ENCODE measurements at regions not wholly inside any gene's neighbourhood (a gene's known extent, or its start where the extent isn't known, plus 50 kb on each side); places are given as distances from the start of the nearest gene placed in this dataset.

DNA sequence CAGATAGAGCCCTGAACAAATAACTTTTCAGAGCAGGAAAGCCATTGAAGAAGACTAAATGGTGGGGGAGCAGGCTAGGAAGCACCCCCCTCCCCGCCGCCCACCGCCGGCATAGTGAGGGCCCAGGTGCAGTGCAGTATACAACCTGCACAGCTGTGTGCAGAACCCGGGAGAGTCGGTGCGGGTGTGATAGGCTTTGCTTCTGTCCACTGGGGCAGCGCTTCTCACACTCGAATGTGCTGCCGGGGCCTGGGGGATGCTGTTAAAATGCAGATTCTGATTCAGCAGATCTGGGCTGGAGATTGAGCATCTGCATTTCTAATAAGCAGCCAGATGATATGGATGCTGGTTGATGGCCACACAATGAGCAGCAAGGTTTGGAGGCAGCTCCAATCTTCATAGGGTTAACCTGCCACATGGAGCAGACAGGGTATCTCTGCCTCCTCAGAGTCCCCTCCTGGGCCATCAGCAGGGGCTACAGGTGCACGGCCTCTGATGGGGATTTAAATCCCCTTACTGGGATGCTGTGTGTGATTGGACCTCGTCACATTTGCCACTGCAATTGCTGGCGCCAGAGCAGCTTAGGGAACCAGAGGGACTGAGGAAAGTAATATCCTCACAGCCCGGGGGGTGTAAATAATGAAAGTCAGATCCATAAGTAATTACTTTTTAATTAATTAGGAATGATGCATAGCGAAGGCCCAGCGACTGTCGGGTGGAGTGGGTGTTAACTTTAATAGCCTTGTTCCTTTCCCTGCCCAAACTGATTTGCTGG lies 172.0 kb upstream of the RPL38 start:
- Mint-ChIP-seq H3K9me3 (ENCODE audit: unreplicated experiment) (peaks cover 11% of the 10 kb centered on the region), H3K4me3 (ENCODE audit: unreplicated experiment) (no peak overlapping the region), H3K36me3 (ENCODE audit: unreplicated experiment) (peaks cover 5% of the 10 kb centered on the region), H3K27ac (ENCODE audit: unreplicated experiment) (no peak overlapping the region), H3K4me1 (ENCODE audit: low read depth, unreplicated experiment) (peaks cover 33% of the 10 kb centered on the region), H3K27me3 (ENCODE audit: unreplicated experiment) (peaks cover 15% of the 10 kb centered on the region)
- no peak for DNase-seq
- TF ChIP-seq, protein P1, sequence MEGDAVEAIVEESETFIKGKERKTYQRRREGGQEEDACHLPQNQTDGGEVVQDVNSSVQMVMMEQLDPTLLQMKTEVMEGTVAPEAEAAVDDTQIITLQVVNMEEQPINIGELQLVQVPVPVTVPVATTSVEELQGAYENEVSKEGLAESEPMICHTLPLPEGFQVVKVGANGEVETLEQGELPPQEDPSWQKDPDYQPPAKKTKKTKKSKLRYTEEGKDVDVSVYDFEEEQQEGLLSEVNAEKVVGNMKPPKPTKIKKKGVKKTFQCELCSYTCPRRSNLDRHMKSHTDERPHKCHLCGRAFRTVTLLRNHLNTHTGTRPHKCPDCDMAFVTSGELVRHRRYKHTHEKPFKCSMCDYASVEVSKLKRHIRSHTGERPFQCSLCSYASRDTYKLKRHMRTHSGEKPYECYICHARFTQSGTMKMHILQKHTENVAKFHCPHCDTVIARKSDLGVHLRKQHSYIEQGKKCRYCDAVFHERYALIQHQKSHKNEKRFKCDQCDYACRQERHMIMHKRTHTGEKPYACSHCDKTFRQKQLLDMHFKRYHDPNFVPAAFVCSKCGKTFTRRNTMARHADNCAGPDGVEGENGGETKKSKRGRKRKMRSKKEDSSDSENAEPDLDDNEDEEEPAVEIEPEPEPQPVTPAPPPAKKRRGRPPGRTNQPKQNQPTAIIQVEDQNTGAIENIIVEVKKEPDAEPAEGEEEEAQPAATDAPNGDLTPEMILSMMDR (IDR thresholded peaks at IDR 0.05; ENCODE audit: partially characterized antibody, unreplicated experiment) = no peak

DNA sequence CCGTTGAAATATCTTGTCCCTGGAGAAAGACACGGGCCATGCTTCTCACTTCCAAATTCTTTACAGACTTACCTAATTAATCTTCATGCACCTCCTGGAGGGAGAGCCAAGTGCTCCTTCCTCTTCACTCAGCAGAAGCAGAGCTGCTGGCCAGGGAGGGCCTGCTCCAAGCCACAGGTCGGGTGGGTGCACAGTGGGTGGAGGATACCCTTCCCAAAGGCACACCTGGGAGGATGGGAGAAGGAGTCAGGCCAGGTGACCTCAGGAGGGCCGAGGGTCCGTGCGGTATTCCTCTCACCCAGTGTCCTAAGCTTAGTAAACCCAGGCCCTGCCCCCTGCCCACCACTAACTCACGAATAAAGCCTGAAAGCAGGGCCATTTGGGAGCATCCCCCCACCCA lies 171.3 kb upstream of the RPL38 start:
- TF ChIP-seq, protein P1 (IDR thresholded peaks at IDR 0.05; ENCODE audit: partially characterized antibody, unreplicated experiment) = no peak
- peaks cover 11% of the 10 kb centered on the region for H3K9me3 Mint-ChIP-seq (ENCODE audit: unreplicated experiment)
- peaks cover 5% of the 10 kb centered on the region for H3K36me3 Mint-ChIP-seq (ENCODE audit: unreplicated experiment)
- no peak overlapping the region for H3K4me3 Mint-ChIP-seq (ENCODE audit: unreplicated experiment)
- peaks cover 35% of the 10 kb centered on the region for H3K4me1 Mint-ChIP-seq (ENCODE audit: low read depth, unreplicated experiment)
- peaks cover 14% of the 10 kb centered on the region for H3K27me3 Mint-ChIP-seq (ENCODE audit: unreplicated experiment)
- no peak for DNase-seq
- H3K27ac Mint-ChIP-seq (ENCODE audit: unreplicated experiment) = no peak overlapping the region

DNA sequence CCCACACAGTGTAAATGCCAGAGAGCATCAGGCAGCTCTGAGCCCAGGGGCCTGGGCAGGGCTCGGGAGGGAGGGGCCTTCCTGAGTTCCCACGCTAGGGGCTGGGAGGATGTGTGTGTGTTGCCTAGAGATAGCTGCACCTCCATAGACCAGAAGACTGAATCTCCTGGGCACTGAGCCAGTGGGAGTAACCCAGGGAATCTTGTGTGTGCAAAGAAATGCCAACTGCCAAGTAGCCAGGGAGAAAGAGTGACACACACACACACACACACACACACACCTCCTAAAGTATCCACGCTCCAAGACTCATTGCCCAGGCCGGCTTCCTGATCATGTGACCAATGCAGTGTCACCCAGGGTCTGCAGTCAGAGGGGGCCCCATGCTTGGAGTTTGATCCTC lies 166.2 kb upstream of the RPL38 start:
- TF ChIP-seq, protein P1 (IDR thresholded peaks at IDR 0.05; ENCODE audit: partially characterized antibody, unreplicated experiment) = no peak
- peaks cover 5% of the 10 kb centered on the region for H3K36me3 Mint-ChIP-seq (ENCODE audit: unreplicated experiment)
- no peak overlapping the region for H3K27ac Mint-ChIP-seq (ENCODE audit: unreplicated experiment)
- peaks cover 6% of the 10 kb centered on the region for H3K27me3 Mint-ChIP-seq (ENCODE audit: unreplicated experiment)
- H3K4me1 Mint-ChIP-seq (ENCODE audit: low read depth, unreplicated experiment) = peaks cover 17% of the 10 kb centered on the region
- H3K4me3 Mint-ChIP-seq (ENCODE audit: unreplicated experiment) = no peak overlapping the region
- DNase-seq = no peak
- peaks cover 10% of the 10 kb centered on the region for H3K9me3 Mint-ChIP-seq (ENCODE audit: unreplicated experiment)

DNA sequence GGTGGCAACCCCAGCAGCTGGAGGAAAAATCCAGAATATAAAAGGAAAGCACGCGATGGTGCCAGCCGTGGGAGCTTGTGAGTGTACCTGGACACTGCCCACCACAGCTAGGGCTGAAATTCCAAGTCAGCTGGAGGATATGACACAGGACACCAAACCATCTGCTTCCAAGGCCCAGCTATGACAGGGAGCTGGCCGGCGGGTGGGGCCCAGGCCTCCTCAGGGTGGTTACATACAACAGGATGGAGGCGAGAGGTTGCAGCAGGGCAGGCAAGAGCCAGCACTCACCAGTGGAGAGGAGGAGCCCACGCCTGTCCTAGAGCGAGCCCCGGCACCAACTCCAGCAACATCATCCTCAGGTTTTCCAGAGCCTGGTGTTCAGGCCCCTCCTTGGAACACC lies 163.2 kb upstream of the RPL38 start:
- Mint-ChIP-seq H3K4me1 (ENCODE audit: low read depth, unreplicated experiment) (peaks cover 20% of the 10 kb centered on the region), H3K27ac (ENCODE audit: unreplicated experiment) (no peak overlapping the region), H3K36me3 (ENCODE audit: unreplicated experiment) (peaks cover 3% of the 10 kb centered on the region), H3K4me3 (ENCODE audit: unreplicated experiment) (no peak overlapping the region), H3K9me3 (ENCODE audit: unreplicated experiment) (peaks cover 8% of the 10 kb centered on the region), H3K27me3 (ENCODE audit: unreplicated experiment) (peaks cover 1% of the 10 kb centered on the region)
- DNase-seq = no peak
- TF ChIP-seq, protein P1 (IDR thresholded peaks at IDR 0.05; ENCODE audit: partially characterized antibody, unreplicated experiment) = no peak

DNA sequence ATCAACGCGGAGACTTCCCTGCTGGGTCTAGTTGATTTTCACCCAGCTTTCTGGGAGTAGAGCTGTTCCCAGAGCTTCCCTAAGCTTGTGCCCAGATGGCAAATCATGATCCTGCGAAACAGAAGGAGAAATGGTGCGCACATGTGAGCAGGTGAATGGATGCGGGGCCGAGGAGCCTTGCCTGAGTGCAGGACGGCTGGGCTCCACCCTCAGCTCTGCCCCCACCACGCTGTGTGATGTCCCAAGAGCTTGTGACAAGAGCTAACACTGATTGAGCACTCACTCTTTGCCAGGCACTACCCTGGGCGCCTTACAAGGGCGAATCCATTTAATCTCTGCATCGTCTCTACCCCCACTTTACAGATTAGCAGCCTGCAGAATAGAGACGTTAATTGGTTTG lies 162.7 kb upstream of the RPL38 start:
- peaks cover 5% of the 10 kb centered on the region for H3K9me3 Mint-ChIP-seq (ENCODE audit: unreplicated experiment)
- DNase-seq = no peak
- H3K4me3 Mint-ChIP-seq (ENCODE audit: unreplicated experiment) = no peak overlapping the region
- TF ChIP-seq, protein P1 (IDR thresholded peaks at IDR 0.05; ENCODE audit: partially characterized antibody, unreplicated experiment) = no peak
- H3K4me1 Mint-ChIP-seq (ENCODE audit: low read depth, unreplicated experiment) = peaks cover 23% of the 10 kb centered on the region
- no peak overlapping the region for H3K27ac Mint-ChIP-seq (ENCODE audit: unreplicated experiment)
- no peaks in the 10 kb centered on the region for H3K36me3 Mint-ChIP-seq (ENCODE audit: unreplicated experiment)
- H3K27me3 Mint-ChIP-seq (ENCODE audit: unreplicated experiment) = no peaks in the 10 kb centered on the region

Data from glutamatergic neuron (in vitro differentiated cells).